Retinal pigment epithelial cell (primary cell): ENCODE measurements at regions not wholly inside any gene's neighbourhood (a gene's known extent, or its start where the extent isn't known, plus 50 kb on each side); places are given as distances from the start of the nearest gene placed in this dataset.
A peak's percentile ranks its signal among the peaks of the same experiment; 100 is the strongest.

ENCODE experiments used
- DNase-seq: peaks from one replicate; pipeline ENCODE4 v3.0.0-alpha.2; 2010; ENCODE audit warnings: low read depth
- H3K4me3 ChIP-seq: 2 replicates; pipeline ENCODE4 v1.5.1; 2011; ENCODE audit warnings: mild to moderate bottlenecking, low read length, control low read depth, moderate library complexity
- CTCF ChIP-seq: conservative IDR thresholded peaks from 2 replicates; pipeline ENCODE4 v1.5.1; 2011; ENCODE audit warnings: low read depth, low read length, control low read depth, inconsistent platforms

DNA sequence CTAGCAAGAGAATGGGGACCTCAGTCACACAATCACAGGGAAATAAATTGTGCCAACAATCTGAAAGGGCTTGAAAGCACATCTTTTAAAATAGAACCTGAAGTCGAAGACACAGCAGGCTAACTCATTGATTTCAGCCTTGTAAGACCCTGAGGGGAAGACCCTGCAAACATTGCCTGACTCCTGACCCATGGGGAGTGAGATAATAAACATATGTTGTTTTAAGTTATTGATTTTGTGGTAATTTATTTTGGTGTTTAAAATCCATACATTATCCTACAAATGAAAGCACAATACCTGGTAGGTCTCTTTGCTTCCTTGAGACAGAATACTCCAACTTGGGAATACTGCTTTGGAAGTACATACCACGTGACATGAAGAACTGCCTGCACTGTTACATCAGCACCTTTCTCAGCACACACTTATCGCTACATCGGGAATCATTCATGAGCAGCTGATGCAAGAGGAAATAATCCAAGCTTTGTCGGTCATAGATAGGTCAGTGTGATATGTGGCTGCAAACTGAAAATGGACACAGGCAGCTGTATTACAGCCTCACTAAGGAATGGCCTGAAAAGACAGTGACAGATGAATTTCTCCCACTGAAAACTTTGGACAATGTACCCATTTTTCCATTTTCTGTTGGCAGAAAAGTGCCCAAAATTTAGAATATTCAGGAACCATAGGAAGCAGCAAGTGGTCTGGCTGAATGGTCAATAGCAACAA, 494.5 kb upstream of the MAP2 start:
- no peak overlapping the region for H3K4me3 ChIP-seq
- no peak for TF ChIP-seq CTCF
- peak; percentile 83 for DNase-seq

GRCh38 chr2:208929894-208930427, 493.9 kb upstream of the MAP2 start:
- no peak for DNase-seq
- no peak for TF ChIP-seq CTCF
- H3K4me3 ChIP-seq: no peak overlapping the region

- no peak overlapping the region for H3K4me3 ChIP-seq
- DNase-seq: no peak
- no peak for TF ChIP-seq CTCF
Measured at GRCh38 chr2:208935531-208935930, 488.3 kb upstream of the MAP2 start.

- TF ChIP-seq CTCF: no peak
- DNase-seq: no peak
- no peak overlapping the region for H3K4me3 ChIP-seq
Measured at GRCh38 chr2:208937521-208937920, 486.3 kb upstream of the MAP2 start.

DNA sequence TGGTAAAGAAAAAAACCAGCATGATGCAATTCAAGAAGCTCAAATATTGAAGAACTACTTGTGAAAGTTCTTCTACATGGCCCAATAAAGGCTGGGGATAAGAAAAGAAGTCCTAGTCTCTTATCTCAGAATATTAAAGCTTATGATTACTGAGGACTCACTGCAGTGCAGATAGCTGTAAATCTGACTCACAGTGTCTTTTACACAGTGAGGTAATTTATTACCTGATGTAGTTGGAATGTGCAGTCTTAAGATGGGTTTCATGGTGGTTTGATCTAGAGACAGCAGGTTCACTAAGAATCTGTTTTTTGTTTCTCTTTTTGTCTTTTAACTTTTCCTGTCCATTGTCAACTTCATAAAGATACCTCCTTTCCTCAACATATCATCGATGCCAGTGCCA, 484.0 kb upstream of the MAP2 start:
- TF ChIP-seq CTCF: no peak
- no peak overlapping the region for H3K4me3 ChIP-seq
- no peak for DNase-seq

- no peak for TF ChIP-seq CTCF
- DNase-seq: no peak
Measured at GRCh38 chr2:208945719-208946256, 478.1 kb upstream of the MAP2 start.

GRCh38 chr2:208948073-208948472, 475.8 kb upstream of the MAP2 start:
- TF ChIP-seq CTCF: no peak
- DNase-seq: no peak
- H3K4me3 ChIP-seq: no peak overlapping the region

More at GRCh38 chr2:208945719-208946256, 478.1 kb upstream of the MAP2 start:
- no peak overlapping the region for H3K4me3 ChIP-seq
